ENCODE measurements at regions not wholly inside any gene's neighbourhood (a gene's known extent, or its start where the extent isn't known, plus 50 kb on each side); places are given as distances from the start of the nearest gene placed in this dataset.

- H2BK15ac ChIP-seq (ENCODE audit: low read depth, low read length): no peak overlapping the region
- H3K27me3 ChIP-seq (ENCODE audit: insufficient read depth, low read length): no peaks in the 10 kb centered on the region
- no peak overlapping the region for H3T11ph ChIP-seq (ENCODE audit: low read length)
- Mint-ChIP-seq H3K27ac (no peak overlapping the region), H3K4me1 (peaks cover 0 to 2% of the 10 kb centered on the region in 2 experiments; a peak in 1 of 4 replicates), H3K4me3 (no peak overlapping the region), H3K36me3 (ENCODE audit: insufficient read depth in 1 of 3, low read depth in 3 of 3) (peaks cover 1 to 11% (median 7%) of the 10 kb centered on the region in 3 experiments; a peak in 6 of 7 replicates), H3K9me3 (peaks cover 4 to 10% of the 10 kb centered on the region in 2 experiments; a peak in 3 of 5 replicates), H3K27me3 (ENCODE audit: low read depth) (no peaks in the 10 kb centered on the region)
- no peak overlapping the region for H3K27ac ChIP-seq (ENCODE audit: insufficient read length, low read depth, low read length)
- no peak overlapping the region for H2BK20ac ChIP-seq (ENCODE audit: low read depth, low read length, poor library complexity, severe bottlenecking)
- H4K5ac ChIP-seq (ENCODE audit: insufficient read length, low read depth, low read length): no peak overlapping the region
- no peak overlapping the region for H2BK5ac ChIP-seq (ENCODE audit: insufficient read length, low read length)
- no peak overlapping the region for H3K18ac ChIP-seq (ENCODE audit: insufficient read length, low read depth, low read length)
- DNase-seq: no peak
- no peak overlapping the region for H2BK12ac ChIP-seq (ENCODE audit: insufficient read length, low read depth, low read length)
- no peak overlapping the region for H2BK120ac ChIP-seq (ENCODE audit: low read depth, low read length, poor library complexity, severe bottlenecking)
- no peak overlapping the region for H2AK5ac ChIP-seq (ENCODE audit: insufficient read length, low read length)
- no peak for TF ChIP-seq CTCF (conservative IDR thresholded peaks at IDR 0.05)
- no CpG with 5 or more reads among the region's 3 CpGs for WGBS (ENCODE audit: extremely low coverage, insufficient read length, low lambda C conversion rate)
- H3K9me3 ChIP-seq (ENCODE audit: control insufficient read depth, low read depth, low read length): no peaks in the 10 kb centered on the region
- H3K4me2 ChIP-seq (ENCODE audit: insufficient read depth, insufficient read length, low read length): no peak overlapping the region
- H3K56ac ChIP-seq (ENCODE audit: insufficient read length, low read depth, low read length): no peak overlapping the region
- no peak overlapping the region for H3K23ac ChIP-seq (ENCODE audit: insufficient read length, low read depth, low read length)
- no peaks in the 10 kb centered on the region for H3K79me2 ChIP-seq (ENCODE audit: insufficient read depth, low read length)
- H2AFZ ChIP-seq (ENCODE audit: low read length): no peak overlapping the region
- H3K79me1 ChIP-seq (ENCODE audit: insufficient read depth, low read depth, low read length, poor library complexity, severe bottlenecking): no peaks in the 10 kb centered on the region
- H3K14ac ChIP-seq (ENCODE audit: insufficient read depth, low read length): no peak overlapping the region
- no peak overlapping the region for H3K9ac ChIP-seq (ENCODE audit: extremely low read depth, insufficient read length, low read length)
- H4K20me1 ChIP-seq (ENCODE audit: control insufficient read depth, insufficient read depth, insufficient read length): no peaks in the 10 kb centered on the region
- no peaks in the 10 kb centered on the region for H3K4me1 ChIP-seq (ENCODE audit: insufficient read depth, low read length)
- H3K4ac ChIP-seq (ENCODE audit: low read depth, low read length): no peak overlapping the region
- H3K23me2 ChIP-seq (ENCODE audit: insufficient read length, low read depth, low read length, poor library complexity, severe bottlenecking): no peaks in the 10 kb centered on the region
- H4K8ac ChIP-seq (replicated peaks; ENCODE audit: insufficient read length, low read depth, low read length): no peak overlapping the region
- no peak overlapping the region for H4K91ac ChIP-seq (ENCODE audit: insufficient read length, low read depth, low read length)
Observed at GRCh38 chr10:53063805-53064204, 291.2 kb upstream of the MBL2 start.
